Epithelial cell of esophagus (primary cell): ENCODE measurements at regions not wholly inside any gene's neighbourhood (a gene's known extent, or its start where the extent isn't known, plus 50 kb on each side); places are given as distances from the start of the nearest gene placed in this dataset.
A peak's percentile ranks its signal among the peaks of the same experiment; 100 is the strongest.
"Not testable (repeated sequence)": the region's sequence is repeated elsewhere in the genome, so short reads cannot be mapped to it uniquely, and the experiment has no call there.

ENCODE experiments used
- DNase-seq: peaks from one replicate; pipeline ENCODE4 v3.0.0; 2010; ENCODE audit warnings: low read depth
- H3K4me3 ChIP-seq: 2 replicates; pipeline ENCODE4 v1.5.1; 2011; ENCODE audit warnings: mild to moderate bottlenecking, low read length, control low read depth
- TF ChIP-seq, protein P1 (sequence below): IDR thresholded peaks from 2 replicates; pipeline ENCODE4 v1.5.1; 2011; ENCODE audit warnings: low read depth, mild to moderate bottlenecking, low read length, control low read depth, inconsistent platforms; ENCODE audit not compliant: insufficient read depth; ENCODE audit errors: missing control alignments

DNA sequence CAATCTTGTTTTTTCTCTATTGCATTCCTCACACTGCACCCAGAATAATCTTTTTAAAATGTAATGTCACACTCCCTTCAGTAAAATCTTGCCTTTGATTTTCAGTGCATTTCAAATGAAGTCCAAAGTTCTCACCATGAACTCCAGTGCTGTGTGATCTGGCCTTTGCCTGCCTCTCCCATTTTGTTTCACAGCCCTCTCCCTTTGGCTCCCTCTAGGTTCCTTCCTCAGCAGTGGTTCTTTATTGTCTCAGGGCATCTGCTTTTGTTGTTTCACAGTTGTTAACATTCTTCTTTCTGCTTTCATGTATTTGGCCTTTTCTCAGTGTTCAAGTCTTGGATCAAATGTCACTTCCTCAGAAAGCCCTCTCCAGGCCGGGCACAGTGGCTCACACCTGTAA lies 84.5 kb upstream of the AMN1 start:
- TF ChIP-seq, protein P1, sequence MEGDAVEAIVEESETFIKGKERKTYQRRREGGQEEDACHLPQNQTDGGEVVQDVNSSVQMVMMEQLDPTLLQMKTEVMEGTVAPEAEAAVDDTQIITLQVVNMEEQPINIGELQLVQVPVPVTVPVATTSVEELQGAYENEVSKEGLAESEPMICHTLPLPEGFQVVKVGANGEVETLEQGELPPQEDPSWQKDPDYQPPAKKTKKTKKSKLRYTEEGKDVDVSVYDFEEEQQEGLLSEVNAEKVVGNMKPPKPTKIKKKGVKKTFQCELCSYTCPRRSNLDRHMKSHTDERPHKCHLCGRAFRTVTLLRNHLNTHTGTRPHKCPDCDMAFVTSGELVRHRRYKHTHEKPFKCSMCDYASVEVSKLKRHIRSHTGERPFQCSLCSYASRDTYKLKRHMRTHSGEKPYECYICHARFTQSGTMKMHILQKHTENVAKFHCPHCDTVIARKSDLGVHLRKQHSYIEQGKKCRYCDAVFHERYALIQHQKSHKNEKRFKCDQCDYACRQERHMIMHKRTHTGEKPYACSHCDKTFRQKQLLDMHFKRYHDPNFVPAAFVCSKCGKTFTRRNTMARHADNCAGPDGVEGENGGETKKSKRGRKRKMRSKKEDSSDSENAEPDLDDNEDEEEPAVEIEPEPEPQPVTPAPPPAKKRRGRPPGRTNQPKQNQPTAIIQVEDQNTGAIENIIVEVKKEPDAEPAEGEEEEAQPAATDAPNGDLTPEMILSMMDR, result peak; percentile 24
- H3K4me3 ChIP-seq, result no peak overlapping the region
- no peak for DNase-seq

DNA sequence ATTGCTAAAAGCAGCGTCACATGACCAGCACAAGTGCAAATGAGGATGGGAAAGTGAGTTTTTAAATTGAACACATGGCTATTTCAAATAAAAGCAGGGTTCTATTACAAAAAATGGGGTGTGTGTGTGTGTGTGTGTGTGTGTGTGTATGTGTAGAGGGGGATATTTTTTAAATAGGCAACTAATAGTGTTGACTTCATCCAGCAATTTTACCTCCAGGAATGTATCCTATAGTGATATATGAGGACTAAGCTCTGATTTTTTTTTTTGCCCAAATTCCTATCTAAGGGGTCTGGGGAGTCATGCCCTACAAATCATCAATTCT lies 78.9 kb upstream of the AMN1 start:
- no peak overlapping the region for H3K4me3 ChIP-seq
- DNase-seq, result no peak
- TF ChIP-seq, protein P1, result no peak

DNA sequence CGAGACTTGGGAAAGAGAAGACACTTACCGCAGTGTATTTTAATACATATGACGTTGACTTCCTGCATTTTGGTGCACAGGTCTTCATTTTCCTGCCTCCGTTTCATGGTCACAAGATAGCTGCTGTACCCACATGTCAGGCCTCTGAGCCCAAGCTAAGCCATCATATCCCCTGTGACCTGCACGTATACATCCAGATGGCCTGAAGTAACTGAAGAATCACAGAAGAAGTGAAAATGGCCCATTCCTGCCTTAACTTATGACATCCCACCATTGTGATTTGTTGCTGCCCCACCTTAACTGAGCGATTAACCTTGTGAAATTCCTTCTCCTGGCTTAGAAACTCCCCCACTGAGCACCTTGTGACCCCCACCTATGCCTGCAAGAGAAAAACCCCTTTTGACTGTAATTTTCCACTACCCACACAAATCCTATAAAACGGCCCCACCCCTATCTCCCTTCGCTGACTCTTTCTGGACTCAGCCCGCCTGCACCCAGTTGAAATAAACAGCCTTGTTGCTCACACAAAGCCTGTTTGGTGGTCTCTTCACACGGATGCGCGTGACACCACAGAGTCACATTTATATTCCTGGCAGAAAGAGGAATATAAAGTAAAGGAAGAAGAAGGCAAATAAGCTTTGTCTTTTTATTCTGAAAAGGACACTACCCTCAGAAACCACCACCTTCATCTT lies 78.4 kb upstream of the AMN1 start:
- DNase-seq, H3K4me3 ChIP-seq: not testable (repeated sequence)

DNA sequence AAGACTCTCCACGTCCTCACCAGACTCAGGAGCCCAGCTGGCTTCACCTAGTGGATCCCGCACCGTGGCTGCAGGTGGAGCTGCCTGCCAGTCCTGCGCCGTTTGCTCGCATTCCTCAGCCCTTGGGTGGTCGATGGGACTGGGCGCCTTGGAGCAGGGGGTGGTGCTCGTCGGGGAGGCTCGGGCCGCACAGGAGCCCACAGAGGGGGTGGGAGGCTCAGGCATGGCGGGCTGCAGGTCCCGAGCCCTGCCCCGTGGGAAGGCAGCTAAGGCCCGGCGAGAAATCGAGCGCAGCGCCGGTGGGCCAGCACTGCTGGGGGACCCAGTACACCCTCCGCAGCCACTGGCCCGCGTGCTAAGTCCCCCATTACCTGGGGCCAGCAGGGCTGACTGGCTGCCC lies 76.9 kb upstream of the AMN1 start:
- DNase-seq, H3K4me3 ChIP-seq: not testable (repeated sequence)

DNA sequence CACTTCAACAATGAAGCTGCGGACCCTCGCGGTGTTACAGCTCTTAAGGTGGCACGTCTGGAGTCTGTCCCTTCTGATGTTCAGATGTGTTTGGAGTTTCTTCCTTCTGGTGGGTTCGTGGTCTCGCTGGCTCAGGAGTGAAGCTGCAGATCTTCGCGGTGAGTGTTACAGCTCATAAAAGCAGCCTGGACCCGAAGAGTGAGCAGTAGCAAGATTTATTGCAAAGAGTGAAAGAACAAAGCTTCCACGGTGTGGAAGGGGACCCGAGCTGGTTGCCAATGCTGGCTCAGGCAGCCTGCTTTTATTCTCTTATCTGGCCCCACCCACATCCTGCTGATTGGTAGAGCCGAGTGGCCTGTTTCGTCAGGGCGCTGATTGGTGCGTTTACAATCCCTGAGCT lies 75.9 kb upstream of the AMN1 start:
- not testable (repeated sequence) for DNase-seq, H3K4me3 ChIP-seq

DNA sequence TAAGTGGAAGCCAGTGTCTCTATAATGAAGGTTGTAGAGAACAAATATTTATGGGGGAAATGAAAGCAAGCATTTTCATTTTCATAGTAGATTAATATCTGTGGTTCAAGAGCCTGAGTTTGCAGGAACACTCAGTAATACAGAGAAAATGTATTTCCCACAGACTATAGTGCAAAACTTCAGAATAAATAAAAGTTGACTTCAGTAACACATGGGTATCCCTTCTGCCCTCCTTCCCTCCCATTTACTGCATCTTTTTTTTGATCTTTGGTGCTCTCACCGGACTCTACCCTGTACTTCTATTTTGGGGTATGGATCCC lies 75.3 kb upstream of the AMN1 start:
- TF ChIP-seq, protein P1, result no peak
- H3K4me3 ChIP-seq, result no peak overlapping the region
- DNase-seq, result no peak

DNA sequence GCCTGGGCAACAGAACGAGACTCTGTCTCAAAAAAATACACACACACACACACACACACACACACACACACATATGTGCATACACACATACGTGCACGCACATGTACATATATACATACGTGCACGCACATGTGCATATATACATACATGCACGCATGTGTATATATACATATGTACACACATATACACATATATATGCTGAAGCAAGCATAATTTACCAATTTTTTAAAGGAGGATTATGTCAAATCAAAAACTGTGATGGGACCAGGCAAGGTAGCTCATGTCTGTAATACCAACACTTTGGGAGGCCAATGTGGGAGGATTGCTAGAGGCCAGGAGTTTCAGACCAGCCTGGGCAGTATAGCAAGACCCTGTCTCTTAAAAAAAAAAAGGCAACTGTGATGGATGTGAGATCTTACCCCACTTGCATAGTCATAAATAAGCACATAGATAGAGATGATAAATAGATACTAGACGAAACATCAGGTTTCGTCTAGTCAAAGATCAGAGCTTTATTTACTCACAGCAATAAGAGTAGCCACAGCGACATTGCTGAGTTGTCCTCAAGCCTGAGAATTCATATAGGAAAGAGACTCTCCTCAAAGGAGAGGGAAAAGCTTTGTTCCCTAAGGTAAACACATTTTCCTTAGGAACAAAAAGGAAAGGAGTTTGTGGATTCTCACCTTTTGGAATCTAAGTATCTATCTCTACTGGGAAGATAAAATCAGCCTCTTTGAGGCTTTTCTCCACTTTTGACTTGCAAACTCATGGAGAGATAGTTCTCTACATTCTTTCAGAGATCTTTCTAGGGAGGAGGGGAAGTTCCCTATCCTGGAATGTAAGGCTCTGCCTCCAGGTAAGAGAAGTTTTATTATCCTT lies 74.7 kb upstream of the AMN1 start:
- no peak overlapping the region for H3K4me3 ChIP-seq
- DNase-seq, result no peak
- TF ChIP-seq, protein P1, result no peak

DNA sequence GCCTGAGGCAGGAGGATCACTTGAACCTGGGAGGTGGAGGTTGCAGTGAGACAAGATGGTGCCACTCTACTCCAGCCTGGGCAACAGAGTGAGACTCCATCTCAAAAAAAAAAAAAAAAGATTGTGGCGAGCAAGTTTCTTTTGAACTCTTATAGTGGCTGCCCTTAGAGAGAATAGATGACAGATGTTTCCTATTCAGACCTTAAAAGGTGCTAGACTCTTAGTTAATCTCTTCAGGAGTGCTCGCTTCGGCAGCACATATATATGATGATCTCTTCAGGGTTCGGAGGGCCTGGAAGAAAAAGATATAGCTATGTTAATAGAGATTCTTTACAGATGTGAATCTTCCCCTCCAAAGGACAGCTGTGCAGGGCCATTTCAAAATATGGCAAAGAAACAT lies 73.1 kb upstream of the AMN1 start:
- no peak overlapping the region for H3K4me3 ChIP-seq
- TF ChIP-seq, protein P1, result no peak
- DNase-seq, result no peak
